ENCODE measurements at regions not wholly inside any gene's neighbourhood (a gene's known extent, or its start where the extent isn't known, plus 50 kb on each side); places are given as distances from the start of the nearest gene placed in this dataset.

DNA sequence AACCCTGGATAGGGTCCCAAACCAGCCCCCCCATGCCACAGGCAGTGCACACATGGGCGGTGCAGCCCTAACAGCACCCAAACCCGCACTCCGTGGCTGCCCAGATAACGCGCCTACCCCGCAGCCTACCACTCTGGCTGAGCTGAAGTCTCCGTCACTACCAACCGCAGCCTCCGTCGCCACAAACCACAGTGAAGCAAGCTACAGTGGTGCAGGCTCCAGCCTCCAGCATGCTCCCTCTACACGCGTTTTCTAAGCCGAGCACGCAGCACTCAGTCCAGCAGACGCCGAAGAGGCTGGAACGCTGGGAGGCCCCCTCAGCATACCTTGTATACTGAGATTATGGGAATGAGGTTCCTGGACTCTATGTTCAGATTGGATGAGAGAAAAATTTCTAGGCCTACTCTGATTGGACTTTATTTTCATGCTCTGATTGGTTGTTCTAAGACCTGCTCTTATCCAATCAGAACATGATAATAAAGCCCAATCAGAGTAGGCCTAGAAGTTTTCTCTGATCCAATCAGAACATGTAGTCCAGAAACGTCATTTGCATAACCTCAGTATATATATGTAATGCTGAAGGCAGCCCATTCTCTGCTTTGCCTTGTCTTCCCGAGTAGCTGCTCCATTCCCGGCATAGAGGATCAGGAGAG is 56.7 kb upstream of the C1QTNF9B start:
- Histone ChIP-seq H3K27me3 (ENCODE audit: control insufficient read depth, insufficient read depth, low read length) (no peaks in the 10 kb centered on the region), H3K36me3 (ENCODE audit: control insufficient read depth, insufficient read depth, low read length) (no peaks in the 10 kb centered on the region), H3K4me3 (ENCODE audit: low read depth, low read length) (no peak overlapping the region)
- no peak for DNase-seq (ENCODE audit: low read depth)
- TF ChIP-seq, protein P1, sequence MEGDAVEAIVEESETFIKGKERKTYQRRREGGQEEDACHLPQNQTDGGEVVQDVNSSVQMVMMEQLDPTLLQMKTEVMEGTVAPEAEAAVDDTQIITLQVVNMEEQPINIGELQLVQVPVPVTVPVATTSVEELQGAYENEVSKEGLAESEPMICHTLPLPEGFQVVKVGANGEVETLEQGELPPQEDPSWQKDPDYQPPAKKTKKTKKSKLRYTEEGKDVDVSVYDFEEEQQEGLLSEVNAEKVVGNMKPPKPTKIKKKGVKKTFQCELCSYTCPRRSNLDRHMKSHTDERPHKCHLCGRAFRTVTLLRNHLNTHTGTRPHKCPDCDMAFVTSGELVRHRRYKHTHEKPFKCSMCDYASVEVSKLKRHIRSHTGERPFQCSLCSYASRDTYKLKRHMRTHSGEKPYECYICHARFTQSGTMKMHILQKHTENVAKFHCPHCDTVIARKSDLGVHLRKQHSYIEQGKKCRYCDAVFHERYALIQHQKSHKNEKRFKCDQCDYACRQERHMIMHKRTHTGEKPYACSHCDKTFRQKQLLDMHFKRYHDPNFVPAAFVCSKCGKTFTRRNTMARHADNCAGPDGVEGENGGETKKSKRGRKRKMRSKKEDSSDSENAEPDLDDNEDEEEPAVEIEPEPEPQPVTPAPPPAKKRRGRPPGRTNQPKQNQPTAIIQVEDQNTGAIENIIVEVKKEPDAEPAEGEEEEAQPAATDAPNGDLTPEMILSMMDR (IDR thresholded peaks at IDR 0.05; ENCODE audit: insufficient read depth, low read length, poor library complexity, severe bottlenecking): no peak

DNA sequence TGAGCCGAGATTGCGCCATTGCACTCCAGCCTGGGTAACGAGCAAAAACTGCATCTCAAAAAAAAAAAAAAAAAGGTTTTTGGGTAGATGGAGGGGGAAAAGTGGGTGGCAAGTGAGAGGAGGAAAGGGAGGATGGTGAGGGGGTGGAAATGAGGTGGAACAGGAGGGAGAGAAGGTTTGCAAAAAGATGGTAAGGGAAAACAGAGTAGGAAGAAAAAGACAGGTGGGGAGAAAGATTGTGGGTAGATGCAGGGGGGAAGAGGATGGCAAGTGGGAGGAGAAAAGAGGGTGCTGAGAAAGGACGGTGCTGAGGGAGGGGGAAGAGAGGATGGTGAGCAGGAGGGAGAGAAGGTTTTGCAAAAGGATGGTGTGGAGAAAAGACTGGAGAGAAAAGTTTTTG is 57.8 kb upstream of the C1QTNF9B start:
- Histone ChIP-seq H3K4me3 (ENCODE audit: low read depth, low read length) (no peak overlapping the region), H3K27me3 (ENCODE audit: control insufficient read depth, insufficient read depth, low read length) (no peaks in the 10 kb centered on the region), H3K36me3 (ENCODE audit: control insufficient read depth, insufficient read depth, low read length) (no peaks in the 10 kb centered on the region)
- no peak for DNase-seq (ENCODE audit: low read depth)
- TF ChIP-seq, protein P1 (IDR thresholded peaks at IDR 0.05; ENCODE audit: insufficient read depth, low read length, poor library complexity, severe bottlenecking): no peak

DNA sequence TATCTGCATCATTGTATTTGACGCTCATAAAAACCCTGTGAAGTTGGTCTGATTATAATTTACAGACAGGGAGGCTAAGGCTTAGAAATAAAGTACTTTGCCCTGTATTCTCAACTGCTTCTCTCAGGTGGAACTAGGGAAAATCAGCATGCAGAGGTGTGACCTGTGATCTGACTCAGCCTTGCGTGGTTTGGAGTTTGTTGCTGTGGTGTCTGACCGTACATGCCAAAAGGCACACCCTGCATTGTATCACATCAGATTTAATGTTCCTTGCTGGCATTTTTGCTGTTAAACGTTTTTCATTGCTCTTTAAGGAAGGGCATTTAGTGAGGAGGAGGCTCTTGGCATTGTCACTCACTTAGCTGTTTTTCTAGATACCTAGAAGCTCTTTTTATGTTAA is 58.8 kb upstream of the C1QTNF9B start:
- Histone ChIP-seq H3K36me3 (ENCODE audit: control insufficient read depth, insufficient read depth, low read length) (no peaks in the 10 kb centered on the region), H3K27me3 (ENCODE audit: control insufficient read depth, insufficient read depth, low read length) (no peaks in the 10 kb centered on the region), H3K4me3 (ENCODE audit: low read depth, low read length) (no peak overlapping the region)
- DNase-seq (ENCODE audit: low read depth): peak; percentile 82
- TF ChIP-seq, protein P1 (IDR thresholded peaks at IDR 0.05; ENCODE audit: insufficient read depth, low read length, poor library complexity, severe bottlenecking): no peak

DNA sequence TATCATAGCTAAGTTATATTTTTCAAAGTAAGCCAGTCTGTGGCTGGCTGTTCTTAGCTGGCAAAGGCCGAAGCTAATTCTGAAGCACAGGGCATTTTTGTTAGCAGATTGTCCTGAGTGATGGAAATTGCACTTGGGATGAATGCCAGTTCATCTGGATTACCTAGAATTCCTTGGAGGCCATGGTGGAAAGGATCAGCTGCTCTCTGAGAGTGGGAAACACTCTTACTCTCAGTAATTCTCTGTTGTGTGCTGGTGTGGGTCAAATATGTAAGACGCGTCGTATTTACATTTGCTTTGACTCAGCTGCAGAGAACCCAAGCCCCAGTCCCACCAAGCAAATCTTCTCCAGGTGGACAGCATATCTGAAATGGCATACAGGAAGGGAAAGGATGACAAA is 60.7 kb upstream of the C1QTNF9B start:
- no peak for DNase-seq (ENCODE audit: low read depth)
- Histone ChIP-seq H3K36me3 (ENCODE audit: control insufficient read depth, insufficient read depth, low read length) (no peaks in the 10 kb centered on the region), H3K4me3 (ENCODE audit: low read depth, low read length) (no peak overlapping the region), H3K27me3 (ENCODE audit: control insufficient read depth, insufficient read depth, low read length) (no peaks in the 10 kb centered on the region)
- TF ChIP-seq, protein P1 (IDR thresholded peaks at IDR 0.05; ENCODE audit: insufficient read depth, low read length, poor library complexity, severe bottlenecking): no peak

DNA sequence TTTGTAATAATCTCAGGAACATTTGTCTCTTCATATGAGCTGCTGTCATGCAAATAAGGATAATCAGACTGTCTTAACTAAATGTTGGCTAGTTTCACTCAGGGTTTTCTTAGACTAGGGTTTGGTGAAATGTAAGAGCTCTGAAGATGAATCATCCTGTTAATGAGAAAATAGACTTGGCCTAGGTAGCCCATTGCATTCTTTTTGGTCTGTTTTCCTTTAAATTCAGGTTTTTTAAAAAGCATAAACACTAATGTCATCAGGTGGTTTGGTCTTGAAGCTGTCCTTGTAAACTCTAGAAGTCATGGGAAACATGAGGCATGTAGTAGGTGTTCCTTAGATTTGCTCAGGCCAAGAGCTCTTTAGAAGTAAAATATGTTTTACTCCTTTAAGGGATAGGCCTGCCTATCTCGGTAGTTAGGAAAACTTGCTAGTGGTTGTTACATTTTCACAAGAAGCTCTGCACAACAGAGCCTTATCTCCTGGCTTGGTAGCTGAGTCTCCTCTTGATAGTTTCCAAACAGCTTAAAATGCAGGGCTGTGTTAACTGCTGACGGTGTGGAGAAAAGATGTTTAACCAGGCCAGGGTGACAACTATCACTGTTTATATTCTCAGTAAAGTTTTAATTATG is 62.0 kb upstream of the C1QTNF9B start:
- Histone ChIP-seq H3K36me3 (ENCODE audit: control insufficient read depth, insufficient read depth, low read length) (no peaks in the 10 kb centered on the region), H3K4me3 (ENCODE audit: low read depth, low read length) (no peak overlapping the region), H3K27me3 (ENCODE audit: control insufficient read depth, insufficient read depth, low read length) (no peaks in the 10 kb centered on the region)
- DNase-seq (ENCODE audit: low read depth): peak; percentile 26
- TF ChIP-seq, protein P1 (IDR thresholded peaks at IDR 0.05; ENCODE audit: insufficient read depth, low read length, poor library complexity, severe bottlenecking): no peak
